CD4-positive, alpha-beta T cell (primary cell): ENCODE measurements at regions not wholly inside any gene's neighbourhood (a gene's known extent, or its start where the extent isn't known, plus 50 kb on each side); places are given as distances from the start of the nearest gene placed in this dataset.

Experiments used
- ATAC-seq: fragments of 200-7000 bp; cut with Tn5 transposase; one replicate; pipeline ENCODE4 v1.10.0; 2022; ENCODE audit warnings: mild to moderate bottlenecking; ENCODE audit not compliant: poor library complexity
- CTCF ChIA-PET: fragments of 350-600 bp; sonication (Branson Sonifier 250); formaldehyde crosslinking; loops from one replicate; lab custom pipeline; 2021; ENCODE audit warnings: antibody characterized with exemption, inconsistent platforms; lab: Charles Lee
- POLR2A ChIA-PET: fragments of 350-600 bp; sonication (Branson Sonifier 250); formaldehyde crosslinking; loops from one replicate; lab custom pipeline; 2021; ENCODE audit warnings: antibody characterized with exemption, inconsistent platforms; lab: Charles Lee
- DNase-seq, 14 experiments: peaks; one replicate each; pipeline ENCODE4 v3.0.0-alpha.2; 2013 to 2020; ENCODE audit warnings: mixed read lengths in 2 of 14
- H3K27ac ChIP-seq, 2 donors: one replicate each; pipeline versions ENCODE4 v1.5.1 to v1.7.0; 2013; ENCODE audit warnings: low read length in 2 of 2, low read depth in 1 of 2, mild to moderate bottlenecking in 1 of 2
- H3K27me3 ChIP-seq, 2 experiments: 1 replicate in 1 of 2; 2 replicates in 1 of 2; pipeline versions ENCODE4 v1.6.1 to v1.7.0; 2013; ENCODE audit warnings: low read length in 2 of 2, control low read depth in 1 of 2, mild to moderate bottlenecking in 1 of 2, moderate library complexity in 1 of 2; ENCODE audit not compliant: insufficient read depth in 2 of 2, control insufficient read depth in 1 of 2
- H3K36me3 ChIP-seq: one replicate; pipeline ENCODE4 v1.6.1; 2013; ENCODE audit warnings: low read length, control low read depth; ENCODE audit not compliant: insufficient read depth
- H3K4me1 ChIP-seq: one replicate; pipeline ENCODE4 v1.6.1; 2013; ENCODE audit warnings: low read length, control low read depth; ENCODE audit not compliant: insufficient read depth
- H3K4me3 ChIP-seq: one replicate; pipeline ENCODE4 v1.5.1; 2013; ENCODE audit warnings: mild to moderate bottlenecking, low read length, moderate library complexity
- H3K9me3 ChIP-seq, 2 experiments: 1 replicate in 1 of 2; 2 replicates in 1 of 2; pipeline versions ENCODE4 v1.6.1 to v1.7.0; 2013; ENCODE audit warnings: low read length in 2 of 2, mild to moderate bottlenecking in 2 of 2, control low read depth in 1 of 2, moderate library complexity in 1 of 2; ENCODE audit not compliant: control insufficient read depth in 1 of 2, insufficient read depth in 1 of 2
- H3K27ac Mint-ChIP-seq: one replicate; pipeline ENCODE4 v1.8.0; 2020; ENCODE audit warnings: mixed read lengths
- H3K27me3 Mint-ChIP-seq: one replicate; pipeline ENCODE4 v1.8.0; 2021; ENCODE audit warnings: mixed read lengths
- H3K36me3 Mint-ChIP-seq: one replicate; pipeline ENCODE4 v1.8.0; 2021; ENCODE audit warnings: low read depth, mixed read lengths
- H3K4me1 Mint-ChIP-seq: one replicate; pipeline ENCODE4 v1.8.0; 2021; ENCODE audit warnings: low read depth, mixed read lengths
- H3K4me3 Mint-ChIP-seq: one replicate; pipeline ENCODE4 v1.8.0; 2020; ENCODE audit warnings: mild to moderate bottlenecking, mixed read lengths
- H3K9me3 Mint-ChIP-seq: one replicate; pipeline ENCODE4 v1.8.0; 2020; ENCODE audit warnings: mixed read lengths
- intact Hi-C, 2 experiments: fragments of 100-400 bp; cut with DNase I in 1 of 2; cut with micrococcal nuclease in 1 of 2; formaldehyde crosslinking; loops; one replicate each; pipeline versions ENCODE4 v1.15.1 to v1.9.0; 2023 to 2025; cut with DNase I, micrococcal nuclease
- TF ChIP-seq, protein P1 (sequence below): fragments of 200-600 bp; IDR thresholded peaks from one replicate; pipeline ENCODE4 v1.8.0; 2022; ENCODE audit warnings: antibody characterized with exemption, mild to moderate bottlenecking

DNA sequence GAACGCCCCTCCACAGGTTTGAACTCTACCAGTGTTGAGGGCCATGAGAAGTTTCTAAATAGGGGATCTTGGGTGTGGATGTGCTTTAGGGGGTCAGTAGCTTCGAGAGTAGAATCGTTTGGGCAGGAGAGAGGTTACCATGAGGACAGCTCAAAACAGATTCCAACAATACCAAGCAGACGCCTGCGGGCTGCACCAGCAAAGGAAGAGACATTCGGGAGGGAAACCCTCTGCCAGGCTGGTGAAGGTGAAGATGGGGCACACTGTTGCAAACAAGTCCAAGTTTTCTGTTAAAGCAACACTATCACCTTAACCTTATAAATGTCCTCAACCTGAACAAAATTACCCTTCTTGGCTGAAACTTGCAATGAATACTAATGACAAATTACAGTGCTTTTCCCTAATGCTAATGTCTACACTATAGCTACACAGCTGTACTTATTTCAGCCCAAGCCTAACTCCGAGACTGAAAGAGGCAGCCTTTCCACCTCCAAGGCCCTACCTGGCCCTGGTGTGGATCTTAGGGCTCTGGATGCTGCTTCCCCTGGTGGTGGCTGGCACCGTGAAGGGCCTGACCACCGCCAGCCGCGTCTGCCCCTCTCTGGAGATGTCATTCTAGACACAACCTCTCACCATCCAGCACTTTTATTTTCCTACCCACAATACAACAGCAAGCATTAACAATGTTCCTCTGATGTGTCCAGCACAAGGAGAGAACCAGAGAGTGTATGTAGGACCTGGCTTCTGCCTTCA, 80.1 kb downstream of the DLL1 start:
- CTCF ChIA-PET, result no interaction called here
- Mint-ChIP-seq H3K4me1 (no peaks in the 10 kb centered on the region), H3K27ac (no peak overlapping the region), H3K9me3 (no peaks in the 10 kb centered on the region), H3K36me3 (no peaks in the 10 kb centered on the region), H3K27me3 (no peaks in the 10 kb centered on the region), H3K4me3 (no peak overlapping the region)
- Histone ChIP-seq H3K4me1 (no peaks in the 10 kb centered on the region), H3K36me3 (no peaks in the 10 kb centered on the region), H3K27me3 (peaks cover 0 to 6% of the 10 kb centered on the region in 2 experiments), H3K4me3 (no peak overlapping the region), H3K9me3 (peaks cover 0 to 7% of the 10 kb centered on the region in 2 experiments), H3K27ac (no peak overlapping the region)
- ATAC-seq, result no peak
- POLR2A ChIA-PET, result no interaction called here
- intact Hi-C loops, result no loop called here
- DNase-seq, result peak in 1 of 14 experiments; percentile 1
- TF ChIP-seq, protein P1, sequence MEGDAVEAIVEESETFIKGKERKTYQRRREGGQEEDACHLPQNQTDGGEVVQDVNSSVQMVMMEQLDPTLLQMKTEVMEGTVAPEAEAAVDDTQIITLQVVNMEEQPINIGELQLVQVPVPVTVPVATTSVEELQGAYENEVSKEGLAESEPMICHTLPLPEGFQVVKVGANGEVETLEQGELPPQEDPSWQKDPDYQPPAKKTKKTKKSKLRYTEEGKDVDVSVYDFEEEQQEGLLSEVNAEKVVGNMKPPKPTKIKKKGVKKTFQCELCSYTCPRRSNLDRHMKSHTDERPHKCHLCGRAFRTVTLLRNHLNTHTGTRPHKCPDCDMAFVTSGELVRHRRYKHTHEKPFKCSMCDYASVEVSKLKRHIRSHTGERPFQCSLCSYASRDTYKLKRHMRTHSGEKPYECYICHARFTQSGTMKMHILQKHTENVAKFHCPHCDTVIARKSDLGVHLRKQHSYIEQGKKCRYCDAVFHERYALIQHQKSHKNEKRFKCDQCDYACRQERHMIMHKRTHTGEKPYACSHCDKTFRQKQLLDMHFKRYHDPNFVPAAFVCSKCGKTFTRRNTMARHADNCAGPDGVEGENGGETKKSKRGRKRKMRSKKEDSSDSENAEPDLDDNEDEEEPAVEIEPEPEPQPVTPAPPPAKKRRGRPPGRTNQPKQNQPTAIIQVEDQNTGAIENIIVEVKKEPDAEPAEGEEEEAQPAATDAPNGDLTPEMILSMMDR, result no peak

DNA sequence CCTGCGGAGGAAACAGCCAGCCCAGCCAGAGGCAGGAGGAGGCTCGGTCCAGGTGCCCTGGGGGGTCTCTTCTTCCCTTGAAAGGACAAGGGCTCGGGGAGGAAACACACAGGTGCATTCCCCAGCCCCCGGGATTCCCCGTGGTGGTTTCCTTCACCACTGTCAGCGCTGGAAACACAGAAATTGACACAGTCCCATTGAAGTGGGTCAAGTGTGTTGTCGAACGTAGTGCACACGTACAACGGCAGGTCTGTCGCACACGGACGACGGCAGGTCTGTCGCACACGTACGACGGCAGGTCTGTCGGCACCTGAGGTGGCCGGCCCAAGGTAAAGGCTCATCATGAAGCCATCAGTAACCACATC, 80.9 kb downstream of the DLL1 start:
- Histone ChIP-seq H3K36me3 (no peaks in the 10 kb centered on the region), H3K4me3 (no peak overlapping the region), H3K9me3 (peaks cover 0 to 7% of the 10 kb centered on the region in 2 experiments), H3K27me3 (peaks cover 0 to 6% of the 10 kb centered on the region in 2 experiments), H3K27ac (no peak overlapping the region), H3K4me1 (no peaks in the 10 kb centered on the region)
- no peak overlapping the region for H3K4me3 Mint-ChIP-seq
- H3K9me3 Mint-ChIP-seq, result no peaks in the 10 kb centered on the region
- H3K4me1 Mint-ChIP-seq, result no peaks in the 10 kb centered on the region
- ChIA-PET CTCF (no interaction called here), POLR2A (no interaction called here)
- DNase-seq (peak in 1 of 14 experiments; percentile 15), ATAC-seq (no peak)
- H3K27me3 Mint-ChIP-seq, result no peaks in the 10 kb centered on the region
- TF ChIP-seq, protein P1, result no peak
- H3K27ac Mint-ChIP-seq, result no peak overlapping the region
- intact Hi-C loops, result no loop called here
- H3K36me3 Mint-ChIP-seq, result no peaks in the 10 kb centered on the region

DNA sequence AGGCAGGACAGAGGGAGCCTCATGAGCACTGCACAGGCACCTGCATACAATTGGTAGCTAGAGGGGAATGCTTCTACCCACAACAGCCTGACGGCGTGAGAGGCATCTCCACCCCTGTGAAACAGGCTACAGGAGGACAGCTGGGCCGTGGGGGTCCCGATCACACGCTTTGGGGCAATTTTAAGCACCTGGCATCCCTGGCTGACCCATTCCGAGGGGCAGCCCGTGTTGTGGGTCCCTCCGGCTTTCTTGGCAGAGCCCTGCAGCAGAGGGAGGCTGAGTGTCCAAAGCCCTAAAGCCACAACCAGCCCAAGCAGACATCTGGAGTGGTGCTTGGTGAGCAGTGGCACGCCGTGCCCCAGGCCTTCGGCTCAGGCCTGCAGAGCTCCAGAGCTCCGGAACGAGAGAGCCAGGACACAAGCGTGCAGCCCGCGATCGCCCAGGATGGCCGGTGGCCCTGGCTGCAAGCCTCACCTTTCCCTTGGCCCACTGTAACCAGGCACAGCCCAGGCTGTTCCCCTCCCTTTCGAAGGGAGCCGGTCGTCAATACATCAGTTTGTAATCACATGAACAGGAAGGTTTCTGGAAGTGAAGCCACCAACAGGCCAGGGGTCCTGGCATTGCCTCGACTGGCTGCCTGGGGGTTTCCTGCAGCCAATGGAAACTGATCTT, 81.4 kb downstream of the DLL1 start:
- Mint-ChIP-seq H3K27me3 (no peaks in the 10 kb centered on the region), H3K4me3 (no peak overlapping the region), H3K9me3 (no peaks in the 10 kb centered on the region), H3K36me3 (no peaks in the 10 kb centered on the region), H3K27ac (no peak overlapping the region), H3K4me1 (no peaks in the 10 kb centered on the region)
- CTCF ChIA-PET, result no interaction called here
- H3K27me3 ChIP-seq, result peaks cover 0 to 6% of the 10 kb centered on the region in 2 experiments
- ATAC-seq, result no peak
- TF ChIP-seq, protein P1, result no peak
- intact Hi-C loops, result no loop called here
- H3K4me3 ChIP-seq, result no peak overlapping the region
- peaks cover 0 to 9% of the 10 kb centered on the region in 2 experiments for H3K9me3 ChIP-seq
- no peak overlapping the region for H3K27ac ChIP-seq
- no peaks in the 10 kb centered on the region for H3K4me1 ChIP-seq
- POLR2A ChIA-PET, result no interaction called here
- H3K36me3 ChIP-seq, result no peaks in the 10 kb centered on the region
- DNase-seq, result peak in 1 of 14 experiments; percentile 7
